GM18870 (cell line): ENCODE measurements at regions not wholly inside any gene's neighbourhood (a gene's known extent, or its start where the extent isn't known, plus 50 kb on each side); places are given as distances from the start of the nearest gene placed in this dataset.
"Not testable (repeated sequence)": the region's sequence is repeated elsewhere in the genome, so short reads cannot be mapped to it uniquely, and the experiment has no call there.

Experiments used
- ATAC-seq: cut with Tn5 transposase; IDR thresholded peaks from one replicate; pipeline ENCODE4 v1.9.1; 2021; ENCODE audit warnings: moderate library complexity; ENCODE audit not compliant: unreplicated experiment

DNA sequence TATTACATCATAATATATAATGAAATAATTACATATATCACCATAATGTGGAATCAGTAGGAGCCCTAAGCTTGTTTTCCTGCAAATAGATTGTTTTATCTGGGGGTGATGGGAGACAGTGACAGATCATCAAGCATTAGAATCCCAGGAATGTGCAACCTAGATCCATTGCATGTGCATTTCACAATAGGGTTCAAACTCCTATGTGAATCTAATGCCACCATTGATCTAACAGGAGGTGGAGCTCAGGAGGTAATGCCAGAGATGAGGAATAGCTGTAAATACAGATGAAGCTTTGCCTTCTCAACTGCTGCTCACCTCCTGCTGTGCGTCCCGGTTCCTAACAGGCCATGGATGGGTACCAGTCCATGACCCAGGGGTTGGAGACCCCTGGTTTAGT, 63.8 kb upstream of the CHORDC1 start:
- ATAC-seq, result no peak

DNA sequence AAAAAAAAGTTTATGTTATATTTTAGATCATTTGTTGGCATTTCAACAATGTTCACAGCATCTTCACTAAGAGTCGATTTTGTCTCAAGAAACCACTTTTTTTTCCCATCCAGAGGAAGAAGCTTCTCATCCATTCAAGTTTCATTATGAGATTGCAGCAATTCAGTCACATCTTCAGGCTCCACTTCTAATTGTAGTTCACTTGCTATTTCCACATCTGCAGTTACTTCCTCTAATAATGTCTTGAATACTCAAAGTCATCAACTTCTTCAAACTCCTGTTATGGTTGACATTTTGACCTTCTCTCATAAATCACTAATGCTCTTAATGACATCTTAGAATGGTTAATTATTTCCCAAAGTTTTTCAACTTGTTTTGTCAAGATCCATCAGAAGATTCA, 61.3 kb upstream of the CHORDC1 start:
- no peak for ATAC-seq

DNA sequence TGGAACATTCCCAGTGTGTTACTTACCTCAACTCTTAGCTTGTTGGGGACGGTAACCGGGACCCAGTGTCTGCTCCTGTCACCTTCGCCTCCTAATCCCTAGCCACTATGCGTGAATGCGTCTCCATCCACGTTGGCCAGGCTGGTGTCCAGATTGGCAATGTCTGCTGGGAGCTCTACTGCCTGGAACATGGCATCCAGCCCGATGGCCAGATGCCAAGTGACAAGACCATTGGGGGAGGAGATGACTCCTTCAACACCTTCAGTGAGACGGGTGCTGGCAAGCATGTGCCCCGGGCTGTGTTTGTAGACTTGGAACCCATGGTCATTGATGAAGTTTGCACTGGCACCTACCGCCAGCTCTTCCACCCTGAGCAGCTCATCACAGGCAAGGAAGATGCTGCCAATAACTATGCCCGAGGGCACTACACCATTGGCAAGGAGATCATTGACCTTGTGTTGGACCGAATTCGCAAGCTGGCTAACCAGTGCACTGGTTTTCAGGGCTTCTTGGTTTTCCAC, 59.8 kb upstream of the CHORDC1 start:
- ATAC-seq, result not testable (repeated sequence)

DNA sequence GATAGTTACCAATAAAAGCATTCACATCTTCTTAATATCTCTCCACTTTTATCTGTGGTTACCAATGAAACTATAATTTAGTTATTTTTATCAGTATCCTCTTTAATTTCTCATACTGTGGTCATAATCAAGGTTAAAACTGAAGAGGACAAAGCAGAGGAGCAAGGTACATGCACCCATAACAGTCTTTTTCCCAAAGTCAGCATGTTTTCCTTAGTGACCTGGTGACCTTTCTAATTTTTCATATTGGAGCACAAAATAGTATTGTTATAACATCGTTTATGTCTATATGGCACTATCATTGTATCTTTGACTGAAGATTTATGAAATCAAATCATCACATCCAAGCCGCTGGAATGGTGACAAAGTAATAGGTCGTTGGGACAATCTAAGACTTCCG, 51.5 kb upstream of the CHORDC1 start:
- ATAC-seq, result no peak
